ENCODE measurements at regions not wholly inside any gene's neighbourhood (a gene's known extent, or its start where the extent isn't known, plus 50 kb on each side); places are given as distances from the start of the nearest gene placed in this dataset.
A peak's percentile ranks its signal among the peaks of the same experiment; 100 is the strongest.
"Not testable (repeated sequence)": the region's sequence is repeated elsewhere in the genome, so short reads cannot be mapped to it uniquely, and the experiment has no call there.

DNA sequence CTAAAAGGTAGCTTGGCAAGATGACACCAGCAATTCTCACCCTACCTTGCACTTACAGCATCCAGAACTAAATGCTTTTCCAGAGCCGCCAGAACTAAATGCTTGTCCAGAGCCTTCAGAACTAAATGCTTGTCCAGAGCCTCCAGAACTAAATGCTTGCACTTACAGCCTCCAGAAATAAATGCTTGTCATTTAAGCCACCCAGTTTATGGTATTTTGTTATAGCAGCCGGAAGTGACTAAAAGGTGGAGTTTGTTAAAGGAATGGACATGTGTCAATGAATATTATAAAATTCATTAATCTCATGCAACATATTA lies 133.5 kb downstream of the GPX5 start:
- peak; percentile 45 for DNase-seq

DNA sequence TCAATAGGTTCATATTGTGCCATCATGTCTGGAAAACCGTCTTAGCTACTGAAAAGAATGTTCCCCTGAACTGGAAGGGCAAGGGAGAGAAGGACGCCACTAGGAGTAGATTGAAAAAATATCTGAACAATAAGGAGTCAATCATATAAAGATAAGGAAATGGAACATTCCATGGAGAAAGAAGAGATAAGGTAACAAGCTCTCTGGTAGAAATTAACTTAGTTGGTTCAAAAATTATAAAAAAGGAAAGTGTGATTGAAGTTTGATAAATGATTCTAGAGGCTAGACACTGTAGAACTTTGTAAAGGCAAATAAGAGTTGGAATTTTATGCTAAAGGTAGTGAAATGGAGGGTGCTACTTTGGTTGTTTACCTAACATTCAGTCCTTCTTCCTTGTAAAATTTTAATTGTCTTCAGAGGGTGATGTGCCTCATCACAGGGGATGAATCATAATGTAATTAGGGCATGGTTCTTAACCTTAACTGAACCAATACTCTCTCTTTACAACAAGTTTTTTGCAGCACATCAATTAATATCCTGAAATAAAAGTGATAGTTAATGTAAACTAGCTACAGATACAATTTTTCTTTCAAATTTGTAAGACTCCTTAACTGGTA lies 135.5 kb downstream of the GPX5 start:
- DNase-seq = no peak

DNA sequence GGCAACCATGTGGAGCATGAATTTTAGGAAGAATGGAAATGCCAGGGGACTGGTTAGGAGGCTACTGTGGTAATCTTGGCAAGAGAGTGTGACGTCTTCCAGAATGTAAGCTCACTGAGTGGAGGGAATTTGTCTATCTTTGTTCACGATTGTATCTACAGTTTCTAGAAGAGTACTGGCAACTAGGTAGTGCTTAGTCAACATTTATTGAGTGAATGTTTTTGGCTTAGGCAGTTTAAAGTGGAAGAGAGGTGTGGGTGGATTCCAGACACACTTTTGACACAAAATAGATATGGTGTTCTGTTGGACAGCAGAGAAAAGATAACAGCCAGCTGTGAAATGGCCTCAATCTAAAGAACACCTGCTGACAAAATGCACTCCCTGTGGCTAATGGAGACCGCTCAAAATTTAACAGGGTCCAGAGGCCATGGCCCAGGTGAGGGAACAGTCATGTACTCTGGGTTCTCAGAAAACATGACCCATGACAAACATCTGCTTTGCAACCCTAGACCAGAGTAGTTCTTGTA lies 139.3 kb downstream of the GPX5 start:
- no peak for DNase-seq

DNA sequence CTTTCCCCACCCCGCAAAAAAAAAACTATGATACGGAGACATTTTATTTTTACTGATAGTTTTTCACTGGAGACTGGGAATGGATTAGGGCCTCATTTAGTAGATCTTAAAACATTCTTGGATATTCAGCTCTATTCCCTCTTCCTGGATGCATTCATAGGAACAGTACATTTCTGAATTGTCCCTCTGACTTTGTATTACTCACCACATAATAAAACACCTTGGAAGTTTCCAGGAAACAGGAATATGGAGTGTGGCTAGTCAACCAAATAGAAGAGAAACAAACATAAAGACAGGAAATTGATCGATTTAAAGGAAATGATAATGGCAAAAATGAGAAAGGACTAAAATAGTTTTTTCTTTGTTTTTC lies 147.7 kb downstream of the GPX5 start:
- DNase-seq = no peak

DNA sequence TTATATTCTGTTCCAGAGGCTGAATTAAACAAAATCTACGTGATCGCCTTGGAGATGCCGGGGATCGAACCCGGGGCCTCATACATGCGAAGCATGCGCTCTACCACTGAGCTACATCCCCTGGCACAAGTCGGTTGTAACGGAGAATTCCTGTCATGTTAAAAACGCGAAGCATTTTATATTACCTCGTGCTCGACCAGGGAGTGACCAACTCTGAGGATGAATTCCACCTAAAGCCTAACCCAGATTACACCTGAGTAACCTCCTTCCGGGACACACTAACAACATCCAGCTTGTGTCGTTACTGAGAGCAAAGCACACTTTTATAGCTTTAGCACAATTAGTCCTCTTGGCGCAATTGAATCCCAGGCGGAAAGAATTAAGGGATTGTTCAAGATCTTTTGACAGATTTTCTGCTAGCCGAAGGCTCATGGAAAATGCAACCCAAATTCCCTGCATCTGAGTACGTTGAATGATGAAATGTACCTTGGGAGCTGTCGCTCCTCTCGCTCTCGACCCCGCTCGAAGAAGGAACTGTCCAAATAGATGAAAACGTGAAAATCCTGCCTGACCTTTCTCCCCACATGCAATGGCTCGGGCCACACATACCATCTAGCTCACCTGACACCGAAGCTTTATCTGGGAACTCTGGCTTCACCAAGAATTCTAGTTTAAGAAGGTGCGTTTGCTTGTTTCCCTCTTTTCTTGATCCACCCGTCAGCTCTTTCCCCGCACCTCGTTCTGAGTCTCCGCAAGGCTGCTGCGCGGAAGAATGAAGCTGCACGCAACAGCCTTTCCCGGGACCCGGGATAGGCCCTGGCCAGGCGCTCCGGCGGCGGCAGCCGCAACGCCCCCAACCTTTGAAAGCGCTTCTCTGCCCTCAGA lies 148.3 kb downstream of the GPX5 start:
- peak; percentile 87 for DNase-seq

DNA sequence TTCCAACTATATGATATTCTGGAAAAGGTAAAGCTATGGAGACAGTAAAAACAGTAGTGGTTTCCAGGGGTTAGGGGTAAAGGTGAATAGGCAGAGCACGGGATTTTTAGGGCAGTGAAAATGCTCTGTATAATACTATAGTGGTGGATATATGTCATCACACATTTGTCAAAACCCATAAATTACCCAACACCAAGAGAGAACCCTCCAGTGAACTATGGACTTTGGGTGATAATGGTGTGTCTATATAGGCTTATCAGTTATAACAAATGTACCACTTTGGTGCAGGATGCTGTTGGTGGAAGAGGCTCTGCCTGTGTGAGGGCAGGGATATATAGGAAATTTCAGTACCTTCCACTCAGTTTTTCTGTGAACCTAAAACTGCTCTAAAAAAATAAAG lies 149.9 kb downstream of the GPX5 start:
- DNase-seq = no peak

DNA sequence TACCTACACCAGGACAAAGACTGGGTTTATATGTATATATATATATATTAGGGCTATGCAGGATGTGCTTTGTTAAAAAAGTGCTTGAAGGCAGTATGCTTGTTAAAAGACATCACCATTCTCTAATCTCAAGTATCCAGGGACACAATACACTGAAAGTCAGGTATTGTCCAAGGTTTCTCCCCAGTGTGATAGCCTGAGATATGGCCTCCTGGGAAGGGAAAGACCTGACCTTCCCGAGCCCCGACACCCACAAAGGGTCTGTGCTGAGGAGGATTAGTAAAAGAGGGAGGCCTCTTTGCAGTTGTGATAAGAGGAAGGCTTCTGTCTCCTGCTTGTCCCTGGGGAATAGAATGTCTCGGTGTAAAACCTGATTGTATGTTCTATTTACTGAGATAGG lies 156.9 kb downstream of the GPX5 start:
- DNase-seq = no peak

DNA sequence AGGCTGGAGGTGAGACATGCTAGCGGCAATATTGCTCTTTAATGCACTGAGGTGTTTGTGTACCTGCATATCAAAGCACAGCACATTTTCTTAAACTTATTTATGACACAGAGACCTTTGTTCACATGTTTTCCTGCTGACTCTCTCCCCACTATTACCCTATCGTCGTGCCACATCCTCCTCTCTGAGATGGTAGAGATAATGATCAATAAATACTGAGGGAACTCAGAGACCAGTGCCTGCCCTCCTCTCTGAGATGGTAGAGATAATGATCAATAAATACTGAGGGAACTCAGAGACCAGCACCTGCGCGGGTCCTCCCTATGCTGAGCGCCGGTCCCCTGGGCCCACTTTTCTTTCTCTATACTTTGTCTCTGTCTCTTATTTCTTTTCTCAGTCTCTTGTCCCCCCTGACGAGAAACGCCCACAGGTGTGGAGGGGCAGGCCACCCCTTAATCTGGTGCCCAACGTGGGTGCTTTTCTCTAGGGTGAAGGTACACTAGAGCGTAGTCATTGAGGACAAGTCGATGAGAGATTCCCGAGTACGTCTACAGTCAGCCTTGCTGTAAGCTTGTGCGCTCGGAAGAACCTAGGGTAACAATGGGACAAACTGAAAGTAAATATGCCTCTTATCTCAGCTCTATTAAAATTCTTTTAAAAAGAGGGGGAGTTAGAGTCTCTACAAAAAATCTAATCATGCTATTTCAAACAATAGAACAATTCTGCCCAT lies 157.4 kb downstream of the GPX5 start:
- not testable (repeated sequence) for DNase-seq

DNA sequence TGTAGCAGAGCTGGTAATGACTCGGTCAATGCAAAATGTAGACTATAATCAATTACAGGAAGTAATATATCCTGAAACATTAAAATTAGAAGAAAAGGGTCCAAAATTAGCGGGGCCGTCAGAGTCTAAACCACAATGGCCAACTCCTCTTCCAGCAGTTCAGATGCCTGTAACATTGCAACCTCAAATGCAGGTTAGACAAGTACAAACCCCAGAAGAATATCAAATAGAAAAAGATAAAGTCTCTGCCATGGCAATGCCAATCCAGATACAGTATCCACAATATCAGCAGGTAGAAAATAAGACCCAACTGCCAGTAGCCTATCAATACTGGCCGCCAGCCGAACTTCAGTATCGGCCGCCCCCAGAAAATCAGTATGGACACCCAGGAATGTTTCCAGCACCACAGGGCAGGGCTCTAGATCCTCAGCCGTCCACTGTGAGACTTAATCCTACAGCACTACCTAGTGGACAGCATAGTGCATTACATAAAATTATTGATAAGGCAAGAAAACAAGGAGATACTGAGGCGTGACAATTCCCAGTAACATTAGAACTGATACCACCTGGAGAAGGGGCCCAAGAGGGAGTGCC lies 158.4 kb downstream of the GPX5 start:
- DNase-seq = peak; percentile 87

DNA sequence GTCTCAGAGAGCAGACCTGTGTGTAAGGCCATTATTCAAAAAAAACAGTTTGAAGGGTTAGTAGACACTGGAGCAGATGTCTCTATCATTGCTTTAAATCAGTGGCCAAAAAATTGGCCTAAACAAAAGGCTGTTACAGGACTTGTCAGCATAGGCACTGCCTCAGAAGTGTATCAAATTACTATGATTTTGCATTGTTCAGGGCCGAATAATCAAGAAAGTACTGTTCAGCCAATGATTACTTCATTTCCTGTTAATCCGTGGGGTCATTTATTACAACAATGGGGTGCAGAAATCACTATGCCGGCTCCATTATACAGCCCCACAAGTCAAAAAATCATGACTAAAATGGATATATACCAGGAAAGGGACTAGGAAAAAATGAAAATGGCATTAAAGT lies 160.3 kb downstream of the GPX5 start:
- peak; percentile 42 for DNase-seq

DNA sequence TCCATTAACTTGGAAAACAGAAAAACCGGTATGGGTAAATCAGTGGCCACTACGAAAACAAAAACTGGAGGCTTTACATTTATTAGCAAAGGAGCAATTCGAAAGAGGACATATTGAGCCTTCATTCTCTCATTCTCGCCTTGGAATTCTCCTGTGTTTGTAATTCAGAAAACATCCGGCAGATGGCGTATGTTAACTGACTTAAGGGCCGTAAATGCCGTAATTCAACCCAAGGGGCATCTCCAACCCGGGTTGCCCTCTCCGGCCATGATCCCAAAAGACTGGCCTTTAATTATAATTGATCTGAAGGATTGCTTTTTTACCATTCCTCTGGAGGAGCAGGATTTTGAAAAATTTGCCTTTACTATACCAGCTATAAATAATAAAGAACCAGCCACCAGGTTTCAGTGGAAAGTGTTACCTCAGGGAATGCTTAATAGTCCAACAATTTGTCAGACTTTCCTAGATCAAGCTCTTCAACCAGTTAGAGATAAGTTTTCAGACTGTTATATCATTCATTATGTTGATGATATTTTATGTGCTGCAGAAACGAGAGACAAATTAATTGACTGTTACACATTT lies 160.9 kb downstream of the GPX5 start:
- DNase-seq = peak; percentile 83

DNA sequence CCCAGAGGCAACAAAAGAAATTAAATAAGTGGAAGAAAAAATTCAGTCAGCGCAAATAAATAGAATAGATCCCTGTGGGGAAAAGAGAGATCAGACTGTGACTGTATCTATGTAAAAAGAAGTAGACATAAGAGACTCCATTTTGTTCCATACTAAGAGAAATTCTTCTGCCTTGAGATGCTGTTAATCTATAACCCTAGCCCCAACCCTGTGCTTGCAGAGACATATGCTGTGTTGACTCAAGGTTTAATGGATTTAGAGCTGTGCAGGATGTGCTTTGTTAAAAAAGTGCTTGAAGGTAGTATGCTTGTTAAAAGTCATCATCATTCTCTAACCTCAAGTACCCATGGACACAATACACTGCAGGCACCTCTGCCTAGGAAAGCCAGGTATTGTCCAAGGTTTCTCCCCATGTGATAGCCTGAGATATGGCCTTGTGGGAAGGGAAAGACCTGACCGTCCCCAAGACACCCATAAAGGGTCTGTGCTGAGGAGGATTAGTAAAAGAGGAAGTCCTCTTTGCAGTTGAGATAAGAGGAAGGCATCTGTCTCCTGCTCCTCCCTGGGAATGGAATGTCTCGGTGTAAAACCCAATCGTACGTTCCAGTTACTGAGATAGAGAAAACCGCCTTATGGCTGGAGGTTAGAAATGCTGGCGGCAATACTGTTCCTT lies 161.8 kb downstream of the GPX5 start:
- DNase-seq = not testable (repeated sequence)

DNA sequence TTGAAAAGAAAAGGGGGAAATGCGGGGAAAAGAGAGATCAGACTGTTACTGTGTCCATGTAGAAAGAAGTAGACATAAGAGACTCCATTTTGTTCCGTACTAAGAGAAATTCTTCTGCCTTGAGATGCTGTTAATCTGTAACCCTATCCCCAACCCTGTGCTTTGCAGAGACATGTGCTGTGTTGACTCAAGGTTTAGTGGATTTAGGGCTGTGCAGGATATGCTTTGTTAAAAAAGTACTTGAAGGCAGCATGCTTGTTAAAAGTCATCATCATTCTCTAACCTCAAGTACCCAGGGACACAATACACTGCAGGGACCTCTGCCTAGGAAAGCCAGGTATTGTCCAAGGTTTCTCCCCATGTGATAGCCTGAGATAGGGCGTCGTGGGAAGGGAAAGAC lies 166.3 kb downstream of the GPX5 start:
- not testable (repeated sequence) for DNase-seq

DNA sequence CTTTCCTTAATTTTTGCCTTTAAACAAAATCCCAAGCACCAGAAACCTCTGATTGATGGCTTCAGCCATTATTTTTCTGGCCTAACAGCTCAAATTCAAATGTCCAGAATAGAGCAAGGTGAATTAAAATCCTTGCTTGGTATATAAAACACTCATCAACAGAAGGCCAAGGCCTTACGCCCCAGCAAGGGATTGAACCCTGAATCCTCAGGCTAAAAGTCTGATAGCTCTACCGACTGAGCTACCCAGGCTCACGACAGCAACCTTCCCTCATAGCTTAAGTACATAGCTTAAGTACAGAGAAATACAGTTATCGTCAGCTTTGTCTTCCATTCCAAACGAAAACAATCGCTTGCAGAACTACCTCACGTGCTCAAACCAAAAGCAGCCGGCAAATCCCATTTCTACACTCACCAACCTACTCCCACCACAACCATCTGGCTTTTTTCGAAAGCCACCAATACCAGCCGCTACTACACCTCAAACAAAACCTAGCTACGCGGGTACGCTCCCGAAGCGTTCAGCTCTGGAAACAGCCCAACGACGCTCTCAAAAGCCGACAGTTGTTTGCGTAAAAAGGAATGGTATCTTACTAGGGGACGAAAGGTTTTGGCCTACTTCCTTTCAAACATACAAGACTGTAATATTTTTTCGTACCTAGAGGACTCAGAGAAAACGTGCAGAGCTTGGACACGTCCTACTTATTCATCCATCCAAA lies 167.5 kb downstream of the GPX5 start:
- DNase-seq = no peak

DNA sequence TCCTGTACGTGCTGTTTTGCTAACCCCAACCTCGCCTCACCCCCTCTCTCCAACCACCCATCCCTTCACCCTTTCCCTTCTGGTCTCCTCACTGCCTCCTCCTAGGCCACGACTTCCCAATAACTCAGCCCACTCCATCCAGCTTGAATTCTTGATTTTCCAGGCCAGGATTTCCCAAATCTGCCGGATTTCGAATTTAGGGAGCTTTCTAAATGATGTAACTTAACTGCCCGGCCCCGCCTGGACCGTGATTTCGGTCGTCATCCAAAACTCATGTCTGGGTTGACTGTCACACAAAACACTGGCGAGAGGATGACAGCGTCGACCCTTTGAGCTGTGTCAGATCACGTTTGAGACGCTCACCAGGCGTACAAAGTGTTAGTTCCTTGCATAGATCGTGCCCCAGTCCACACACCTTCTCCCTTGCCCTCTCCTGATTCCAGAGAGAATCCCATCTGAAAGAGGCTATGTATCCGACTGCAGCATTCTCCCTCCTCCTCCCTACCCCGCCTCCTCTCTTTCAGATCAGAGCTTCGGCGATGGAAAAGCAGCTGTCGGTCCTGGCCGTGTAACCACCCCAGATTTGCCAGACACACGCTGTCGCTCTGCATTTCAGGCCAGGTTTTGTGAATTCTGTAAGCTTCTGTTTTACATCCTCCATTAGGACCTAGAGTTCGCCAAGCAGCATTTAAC lies 168.2 kb downstream of the GPX5 start:
- no peak for DNase-seq

DNA sequence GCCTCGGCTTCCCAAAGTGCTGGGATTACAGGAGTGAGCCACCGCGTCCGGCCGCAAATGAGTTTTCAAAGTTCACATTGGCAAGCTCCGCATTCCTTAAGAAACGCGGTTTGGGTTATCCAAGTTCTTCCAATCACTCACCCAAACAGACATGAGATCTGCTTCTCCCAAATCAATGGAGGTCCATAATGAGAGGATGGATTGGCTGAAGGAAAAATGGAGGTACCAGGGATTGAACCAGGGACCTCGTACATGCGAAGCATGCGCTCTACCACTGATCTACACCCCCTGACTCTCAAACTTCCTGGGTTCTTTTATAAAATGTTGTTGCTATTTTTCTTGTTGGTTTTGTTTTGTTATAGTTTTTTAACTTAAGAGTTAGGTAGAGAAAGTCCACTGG lies 170.0 kb downstream of the GPX5 start:
- DNase-seq = no peak

DNA sequence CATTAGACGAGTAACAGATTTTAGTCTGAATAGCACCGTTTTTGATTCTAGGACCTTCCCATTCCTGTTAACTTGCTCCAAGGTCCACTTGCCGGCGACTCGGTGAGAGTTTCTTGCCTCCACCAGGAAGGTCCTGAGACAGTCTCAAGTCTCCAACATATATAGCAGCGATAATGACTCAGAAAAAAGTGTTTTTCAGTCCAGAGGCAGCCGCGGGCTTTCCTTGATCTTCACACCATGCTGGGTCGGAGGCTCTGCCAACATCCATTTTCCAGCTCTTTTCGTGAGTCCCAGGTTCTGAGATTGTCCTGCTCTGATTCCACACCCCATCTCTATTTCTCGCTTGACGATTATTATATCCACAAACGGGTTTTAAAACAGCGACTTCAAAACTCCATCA lies 170.5 kb downstream of the GPX5 start:
- DNase-seq = no peak

DNA sequence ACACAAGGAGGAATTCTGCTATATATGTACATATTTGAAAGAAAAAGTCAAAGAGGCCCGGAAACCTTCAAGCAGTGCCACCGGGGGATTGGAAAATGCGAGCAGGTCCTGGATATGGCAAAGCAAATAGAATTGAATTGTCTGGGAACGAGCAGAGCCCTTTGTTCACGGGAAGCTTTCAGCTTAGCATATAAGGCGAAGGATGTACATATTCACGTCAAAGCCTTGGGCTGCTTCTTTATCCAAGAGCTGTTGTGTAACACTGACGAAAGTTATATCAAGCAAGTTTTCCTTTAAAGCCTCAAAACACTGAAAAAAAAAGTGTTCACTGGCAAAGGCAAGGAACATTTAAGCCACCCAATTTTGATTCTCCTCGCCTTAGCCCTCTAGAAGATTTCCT lies 171.0 kb downstream of the GPX5 start:
- DNase-seq = no peak

DNA sequence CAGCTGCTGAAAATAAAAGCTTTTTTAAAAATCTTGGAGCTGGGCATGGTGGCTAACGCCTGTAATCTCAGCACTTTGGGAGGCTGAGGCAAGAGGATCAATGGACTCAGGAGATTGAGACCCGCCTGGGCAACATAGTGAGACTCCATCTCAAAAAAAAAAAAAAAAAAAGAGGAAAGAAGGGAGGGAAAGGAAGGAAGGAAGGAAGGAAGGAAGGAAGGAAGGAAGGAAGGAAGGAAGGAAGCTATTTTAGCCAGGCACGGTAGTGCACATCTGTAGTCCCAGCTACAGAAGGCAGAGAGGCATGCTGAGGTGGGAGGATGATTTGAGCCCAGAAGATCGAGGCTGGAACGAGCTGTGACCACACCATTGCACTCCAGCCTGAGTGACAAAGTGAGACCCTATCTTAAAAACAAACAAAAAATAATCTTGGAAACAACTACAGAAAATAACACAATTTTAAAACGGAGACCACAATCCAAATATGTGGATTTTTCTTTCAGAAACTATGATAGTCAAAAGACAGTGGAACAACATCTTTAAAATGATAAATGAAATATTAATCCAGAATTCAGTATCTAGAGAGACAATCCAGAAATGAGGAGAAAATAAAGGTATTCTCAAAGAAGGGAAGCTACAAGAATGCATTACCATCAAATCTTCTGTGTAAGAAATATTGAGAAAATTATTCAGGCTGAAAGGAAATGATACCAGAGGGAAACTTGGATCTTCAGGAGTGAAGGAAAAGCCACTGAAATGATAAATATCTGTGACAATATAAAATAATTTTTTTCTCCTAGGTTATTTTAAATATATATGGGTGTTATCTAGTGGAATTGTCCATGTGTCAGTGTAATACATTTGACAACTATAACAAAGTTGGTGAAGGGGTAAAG lies 182.0 kb downstream of the GPX5 start:
- DNase-seq = no peak

Data from NCI-H748 treated with DMSO at 0.1 percent for 48 hours (cell line).